CD4-positive, alpha-beta memory T cell (primary cell): ENCODE measurements at regions not wholly inside any gene's neighbourhood (a gene's known extent, or its start where the extent isn't known, plus 50 kb on each side); places are given as distances from the start of the nearest gene placed in this dataset.

Experiments
- CTCF ChIA-PET: fragments of 350-600 bp; sonication (Branson Sonifier 250); formaldehyde crosslinking; loops from one replicate; lab custom pipeline; 2021; ENCODE audit warnings: inconsistent platforms; ENCODE audit not compliant: partially characterized antibody; lab: Charles Lee
- POLR2A ChIA-PET: fragments of 350-600 bp; sonication (Branson Sonifier 250); formaldehyde crosslinking; loops from one replicate; lab custom pipeline; 2021; ENCODE audit not compliant: partially characterized antibody; lab: Charles Lee
- DNase-seq, 5 donors: peaks; one replicate each; pipeline versions ENCODE4 v3.0.0 to v3.0.0-alpha.2; 2020 to 2022; ENCODE audit warnings: mixed read lengths in 1 of 5
- H3K27ac ChIP-seq: one replicate; pipeline ENCODE4 v1.7.0; 2013; ENCODE audit warnings: low read depth, low read length
- H3K27me3 ChIP-seq: 2 replicates; pipeline ENCODE4 v1.7.0; 2013; ENCODE audit warnings: mild to moderate bottlenecking, low read length, moderate library complexity; ENCODE audit not compliant: insufficient read depth
- H3K36me3 ChIP-seq: 2 replicates; pipeline ENCODE4 v1.7.0; 2013; ENCODE audit warnings: mild to moderate bottlenecking, low read length, moderate library complexity; ENCODE audit not compliant: insufficient read depth
- H3K4me1 ChIP-seq: 2 replicates; pipeline ENCODE4 v1.7.0; 2013; ENCODE audit warnings: mild to moderate bottlenecking, low read length, moderate library complexity; ENCODE audit not compliant: insufficient read depth
- H3K4me3 ChIP-seq, 2 donors: one replicate each; pipeline ENCODE4 v1.7.0; 2013; ENCODE audit warnings: low read length in 2 of 2, mild to moderate bottlenecking in 1 of 2
- H3K9me3 ChIP-seq, 2 donors: one replicate each; pipeline ENCODE4 v1.7.0; 2013; ENCODE audit warnings: low read length in 2 of 2, control low read depth in 1 of 2; ENCODE audit not compliant: control insufficient read depth in 1 of 2
- H3K27ac Mint-ChIP-seq, 7 donors: one replicate each; pipeline ENCODE4 v1.8.0; 2020 to 2021; ENCODE audit warnings: mixed read lengths in 7 of 7, mild to moderate bottlenecking in 6 of 7, inconsistent platforms in 3 of 7, moderate library complexity in 3 of 7
- H3K27me3 Mint-ChIP-seq, 2 donors: one replicate each; pipeline ENCODE4 v1.8.0; 2020 to 2021; ENCODE audit warnings: mixed read lengths in 2 of 2
- H3K36me3 Mint-ChIP-seq, 2 donors: one replicate each; pipeline ENCODE4 v1.8.0; 2020 to 2021; ENCODE audit warnings: mixed read lengths in 2 of 2, inconsistent platforms in 1 of 2, mild to moderate bottlenecking in 1 of 2
- H3K4me1 Mint-ChIP-seq, 4 donors: one replicate each; pipeline ENCODE4 v1.8.0; 2020 to 2021; ENCODE audit warnings: mixed read lengths in 4 of 4, mild to moderate bottlenecking in 1 of 4
- H3K4me3 Mint-ChIP-seq, 8 donors: one replicate each; pipeline ENCODE4 v1.8.0; 2020 to 2021; ENCODE audit warnings: mixed read lengths in 8 of 8, mild to moderate bottlenecking in 7 of 8, moderate library complexity in 6 of 8, inconsistent platforms in 3 of 8
- H3K9me3 Mint-ChIP-seq, 8 donors: one replicate each; pipeline ENCODE4 v1.8.0; 2020 to 2021; ENCODE audit warnings: mixed read lengths in 8 of 8, mild to moderate bottlenecking in 5 of 8, inconsistent platforms in 3 of 8, moderate library complexity in 1 of 8
- intact Hi-C: fragments of 100-400 bp; cut with micrococcal nuclease; formaldehyde crosslinking; loops from one replicate; pipeline ENCODE4 v1.15.1; 2023

DNA sequence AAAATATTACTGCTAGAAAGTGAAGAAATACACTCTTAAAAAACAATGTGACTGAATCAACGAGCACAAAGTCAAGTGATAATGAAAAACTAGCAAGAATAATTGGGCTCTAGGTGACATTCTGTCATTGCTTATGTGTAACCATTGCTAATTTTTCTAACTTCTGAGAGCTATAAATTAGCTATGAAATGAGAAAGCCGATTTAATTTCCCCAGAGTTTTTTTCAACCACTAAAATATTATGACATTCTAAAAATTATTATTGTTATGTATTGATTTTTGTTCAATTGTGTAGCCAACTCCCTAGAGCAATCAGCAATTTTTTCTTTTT is 458.6 kb upstream of the ATXN8OS start:
- no peaks in the 10 kb centered on the region for H3K36me3 ChIP-seq
- H3K36me3 Mint-ChIP-seq, result no peaks in the 10 kb centered on the region
- DNase-seq, result no peak
- H3K4me3 Mint-ChIP-seq, result no peak overlapping the region
- POLR2A ChIA-PET, result no interaction called here
- H3K4me1 ChIP-seq, result no peaks in the 10 kb centered on the region
- H3K4me1 Mint-ChIP-seq, result no peaks in the 10 kb centered on the region
- peaks cover 0 to 9% (median 1%) of the 10 kb centered on the region in 8 donors for H3K9me3 Mint-ChIP-seq
- H3K27me3 ChIP-seq, result no peaks in the 10 kb centered on the region
- CTCF ChIA-PET, result no interaction called here
- no peak overlapping the region for H3K4me3 ChIP-seq
- H3K9me3 ChIP-seq, result no peaks in the 10 kb centered on the region
- no peak overlapping the region for H3K27ac ChIP-seq
- intact Hi-C loops, result no loop called here
- no peak overlapping the region for H3K27ac Mint-ChIP-seq
- H3K27me3 Mint-ChIP-seq, result no peaks in the 10 kb centered on the region

DNA sequence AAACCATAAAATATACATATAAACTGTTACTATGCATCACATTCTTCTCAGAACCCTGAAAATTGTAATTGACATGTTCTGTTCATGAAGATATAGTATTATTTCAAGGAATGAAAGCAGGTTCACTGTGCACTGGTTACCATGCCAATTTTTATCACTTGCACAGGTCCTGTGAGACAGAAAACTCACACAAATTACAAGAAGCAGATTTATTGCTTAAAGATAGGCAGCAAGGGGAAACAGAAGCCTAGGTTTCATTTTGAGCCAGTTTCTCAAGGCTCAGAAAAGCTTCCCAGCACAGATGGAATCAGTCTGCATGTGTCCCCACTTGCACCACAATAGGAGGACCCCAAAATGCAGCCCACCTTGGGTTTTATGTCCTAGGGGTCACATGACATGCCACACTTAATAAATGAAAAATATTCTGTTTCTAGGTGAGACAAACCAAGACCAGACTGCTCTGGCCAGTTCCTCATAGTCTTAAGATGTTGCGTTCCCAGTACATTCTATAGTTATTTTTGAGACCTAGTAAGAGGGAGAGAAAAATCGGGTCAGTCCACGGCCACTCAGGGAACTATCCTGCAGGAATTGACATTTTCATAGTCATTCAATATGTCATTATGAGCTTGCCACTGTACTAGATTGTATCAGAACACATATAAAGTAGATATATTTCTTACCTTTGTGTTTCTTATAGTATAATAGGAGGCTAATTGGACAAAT is 459.1 kb upstream of the ATXN8OS start:
- Histone ChIP-seq H3K4me1 (no peaks in the 10 kb centered on the region), H3K36me3 (no peaks in the 10 kb centered on the region), H3K4me3 (no peak overlapping the region), H3K27ac (no peak overlapping the region), H3K9me3 (no peaks in the 10 kb centered on the region), H3K27me3 (no peaks in the 10 kb centered on the region)
- ChIA-PET CTCF (no interaction called here), POLR2A (no interaction called here)
- no peak for DNase-seq
- Mint-ChIP-seq H3K27ac (no peak overlapping the region), H3K4me1 (no peaks in the 10 kb centered on the region), H3K4me3 (no peak overlapping the region), H3K9me3 (peaks cover 0 to 12% (median 2%) of the 10 kb centered on the region in 8 donors), H3K36me3 (no peaks in the 10 kb centered on the region), H3K27me3 (no peaks in the 10 kb centered on the region)
- intact Hi-C loops, result no loop called here

DNA sequence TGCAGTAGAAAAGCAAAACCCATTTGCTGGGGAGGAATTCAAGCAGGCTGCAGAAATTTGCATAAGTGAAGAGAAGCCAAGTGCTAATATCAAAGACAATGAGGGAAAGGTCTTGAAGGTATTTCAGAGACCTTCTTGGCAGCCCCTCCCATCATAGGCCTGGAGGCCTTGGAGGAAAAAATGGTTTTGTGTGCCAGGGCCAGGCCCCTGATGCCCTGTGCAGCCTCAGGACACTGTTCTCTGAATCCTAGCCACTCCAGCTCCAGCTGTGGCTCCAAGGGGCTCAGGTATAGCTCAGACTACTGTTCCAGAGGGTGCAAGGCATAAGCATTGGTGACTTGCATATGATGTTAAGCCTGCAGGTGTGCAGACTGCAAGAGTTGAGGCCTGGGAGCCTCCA is 463.2 kb upstream of the ATXN8OS start:
- intact Hi-C loops, result no loop called here
- ChIA-PET CTCF (no interaction called here), POLR2A (no interaction called here)
- H3K27me3 ChIP-seq, result no peaks in the 10 kb centered on the region
- Mint-ChIP-seq H3K36me3 (no peaks in the 10 kb centered on the region), H3K4me3 (no peak overlapping the region), H3K9me3 (peaks cover 0 to 15% (median 5%) of the 10 kb centered on the region in 8 donors), H3K27me3 (no peaks in the 10 kb centered on the region), H3K27ac (no peak overlapping the region), H3K4me1 (no peaks in the 10 kb centered on the region)
- no peaks in the 10 kb centered on the region for H3K36me3 ChIP-seq
- H3K27ac ChIP-seq, result no peak overlapping the region
- no peaks in the 10 kb centered on the region for H3K9me3 ChIP-seq
- no peak overlapping the region for H3K4me3 ChIP-seq
- DNase-seq, result no peak
- no peaks in the 10 kb centered on the region for H3K4me1 ChIP-seq

DNA sequence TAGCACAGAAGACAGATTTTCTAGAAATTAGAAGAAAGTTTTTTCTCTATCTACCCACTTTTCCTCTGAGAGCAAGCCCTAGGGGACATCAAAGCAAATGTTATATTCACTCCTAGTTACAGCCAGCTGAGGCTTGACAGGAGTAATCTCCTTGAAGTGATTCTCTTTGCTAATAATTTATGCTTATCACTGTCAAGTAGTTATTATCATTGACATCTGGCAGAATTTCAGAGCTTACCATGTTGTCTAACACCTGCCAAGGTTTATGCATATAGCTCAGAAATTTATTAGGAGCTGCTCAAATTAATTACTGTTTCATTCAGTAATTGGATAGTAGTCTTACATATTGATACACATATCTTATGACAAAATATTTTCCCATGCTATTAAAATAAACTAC is 465.9 kb upstream of the ATXN8OS start:
- H3K36me3 Mint-ChIP-seq, result no peaks in the 10 kb centered on the region
- ChIA-PET POLR2A (no interaction called here), CTCF (no interaction called here)
- Histone ChIP-seq H3K9me3 (no peaks in the 10 kb centered on the region), H3K36me3 (no peaks in the 10 kb centered on the region), H3K27ac (no peak overlapping the region), H3K4me1 (no peaks in the 10 kb centered on the region), H3K4me3 (no peak overlapping the region), H3K27me3 (no peaks in the 10 kb centered on the region)
- no peaks in the 10 kb centered on the region for H3K27me3 Mint-ChIP-seq
- no peaks in the 10 kb centered on the region for H3K4me1 Mint-ChIP-seq
- intact Hi-C loops, result no loop called here
- no peak for DNase-seq
- H3K4me3 Mint-ChIP-seq, result no peak overlapping the region
- H3K27ac Mint-ChIP-seq, result no peak overlapping the region
- H3K9me3 Mint-ChIP-seq, result peaks cover 1 to 26% (median 10%) of the 10 kb centered on the region in 8 donors

DNA sequence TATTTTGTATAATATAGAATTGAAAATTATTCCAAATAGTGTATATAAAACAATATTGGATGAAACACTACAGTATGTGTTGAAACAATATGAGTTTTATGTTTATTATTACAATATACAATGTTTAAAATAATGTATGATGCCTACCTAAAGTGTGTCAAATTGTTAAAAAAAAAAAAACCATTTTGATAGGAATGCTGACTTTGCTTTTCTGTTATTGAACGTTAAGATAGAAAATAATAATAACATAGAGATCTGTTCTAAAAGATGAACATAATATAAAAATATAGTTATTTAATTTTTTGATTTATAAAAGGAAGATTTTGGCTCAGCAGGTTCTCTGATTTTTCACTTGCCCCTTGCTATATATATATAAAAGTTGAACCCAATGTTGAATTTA is 474.6 kb upstream of the ATXN8OS start:
- POLR2A ChIA-PET, result no interaction called here
- Histone ChIP-seq H3K4me3 (no peak overlapping the region), H3K27me3 (no peaks in the 10 kb centered on the region), H3K36me3 (no peaks in the 10 kb centered on the region), H3K27ac (no peak overlapping the region), H3K9me3 (no peaks in the 10 kb centered on the region), H3K4me1 (no peaks in the 10 kb centered on the region)
- Mint-ChIP-seq H3K9me3 (peaks cover 2 to 12% (median 6%) of the 10 kb centered on the region in 8 donors), H3K27ac (no peak overlapping the region), H3K27me3 (no peaks in the 10 kb centered on the region), H3K36me3 (no peaks in the 10 kb centered on the region), H3K4me3 (no peak overlapping the region), H3K4me1 (no peaks in the 10 kb centered on the region)
- CTCF ChIA-PET, result no interaction called here
- no peak for DNase-seq
- intact Hi-C loops, result no loop called here

DNA sequence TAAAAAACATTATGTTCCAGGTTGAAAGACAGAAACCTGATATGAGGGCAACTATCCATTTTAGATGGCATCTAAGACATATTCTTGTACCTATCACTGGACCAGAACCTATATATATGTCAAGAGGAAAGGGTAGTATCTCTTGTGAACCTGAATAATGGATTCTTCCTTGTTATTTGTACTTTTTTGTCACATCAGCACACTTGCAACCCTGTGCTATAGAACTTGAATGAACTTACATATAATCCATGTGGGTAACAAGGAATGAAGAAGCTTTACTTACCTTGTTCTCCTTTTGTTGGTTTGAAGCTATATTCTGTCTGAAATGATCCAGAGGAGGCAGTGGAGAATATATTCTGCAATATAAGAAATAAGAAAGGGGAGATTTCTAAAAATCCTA is 483.7 kb upstream of the ATXN8OS start:
- no peaks in the 10 kb centered on the region for H3K36me3 Mint-ChIP-seq
- H3K4me1 Mint-ChIP-seq, result no peaks in the 10 kb centered on the region
- H3K27ac Mint-ChIP-seq, result no peak overlapping the region
- no peaks in the 10 kb centered on the region for H3K36me3 ChIP-seq
- CTCF ChIA-PET, result no interaction called here
- no peaks in the 10 kb centered on the region for H3K27me3 ChIP-seq
- H3K4me3 Mint-ChIP-seq, result no peak overlapping the region
- POLR2A ChIA-PET, result no interaction called here
- no peak for DNase-seq
- no peaks in the 10 kb centered on the region for H3K4me1 ChIP-seq
- H3K9me3 ChIP-seq, result no peaks in the 10 kb centered on the region
- H3K27me3 Mint-ChIP-seq, result no peaks in the 10 kb centered on the region
- H3K4me3 ChIP-seq, result no peak overlapping the region
- no peak overlapping the region for H3K27ac ChIP-seq
- H3K9me3 Mint-ChIP-seq, result peaks cover 0 to 10% (median 5%) of the 10 kb centered on the region in 8 donors
- intact Hi-C loops, result no loop called here

DNA sequence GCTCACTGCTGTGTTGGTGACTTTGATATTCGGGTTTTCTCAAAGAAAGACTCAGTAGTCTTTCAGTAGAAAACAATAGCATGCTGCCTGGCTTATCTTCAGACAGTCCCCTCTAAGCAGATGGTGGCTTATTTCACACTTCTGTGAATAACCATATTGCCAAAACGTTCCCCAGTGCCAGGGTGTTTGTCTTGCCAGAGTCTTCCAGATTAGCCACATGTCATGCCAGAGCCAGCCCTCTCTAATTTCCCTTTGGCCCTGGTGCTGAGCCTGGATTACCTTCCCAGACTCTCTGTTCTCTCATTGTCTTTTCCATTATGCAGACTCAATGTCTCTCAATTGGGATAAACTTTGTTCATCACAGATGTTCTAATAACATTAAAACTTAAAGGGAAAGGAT is 488.0 kb upstream of the ATXN8OS start:
- CTCF ChIA-PET, result no interaction called here
- POLR2A ChIA-PET, result no interaction called here
- Mint-ChIP-seq H3K36me3 (no peaks in the 10 kb centered on the region), H3K4me1 (no peaks in the 10 kb centered on the region), H3K27ac (no peak overlapping the region), H3K27me3 (no peaks in the 10 kb centered on the region), H3K4me3 (peak overlapping the region in 1 of 8 donors; percentile 36), H3K9me3 (peaks cover 0 to 13% (median 7%) of the 10 kb centered on the region in 8 donors)
- intact Hi-C loops, result no loop called here
- Histone ChIP-seq H3K27me3 (no peaks in the 10 kb centered on the region), H3K9me3 (peaks cover 0 to 7% of the 10 kb centered on the region in 2 donors), H3K4me1 (no peaks in the 10 kb centered on the region), H3K27ac (no peak overlapping the region), H3K4me3 (no peak overlapping the region), H3K36me3 (no peaks in the 10 kb centered on the region)
- no peak for DNase-seq

DNA sequence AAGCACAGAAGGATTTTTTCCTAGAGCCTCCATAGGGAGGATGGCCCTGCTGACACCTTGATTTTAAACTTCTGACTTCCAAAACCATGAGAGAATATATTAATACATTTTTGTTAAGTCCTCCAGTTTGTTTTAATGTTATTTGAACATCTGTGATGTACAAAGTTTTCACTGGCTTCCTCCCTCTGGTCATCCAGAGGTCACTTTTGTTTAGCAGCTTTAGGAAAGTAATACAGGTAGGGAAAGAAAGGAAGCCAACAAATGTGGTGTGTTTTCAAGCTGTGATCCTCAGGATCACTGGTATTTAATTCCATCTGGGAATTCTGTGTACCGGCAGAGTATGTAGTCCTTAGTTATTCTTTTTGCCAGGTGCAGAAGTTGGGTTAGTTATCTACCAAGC is 488.8 kb upstream of the ATXN8OS start:
- ChIA-PET POLR2A (no interaction called here), CTCF (no interaction called here)
- H3K36me3 ChIP-seq, result no peaks in the 10 kb centered on the region
- no peaks in the 10 kb centered on the region for H3K27me3 ChIP-seq
- intact Hi-C loops, result no loop called here
- no peak overlapping the region for H3K27ac ChIP-seq
- H3K4me3 ChIP-seq, result no peak overlapping the region
- Mint-ChIP-seq H3K4me3 (no peak overlapping the region), H3K27me3 (no peaks in the 10 kb centered on the region), H3K4me1 (no peaks in the 10 kb centered on the region), H3K27ac (no peak overlapping the region), H3K36me3 (no peaks in the 10 kb centered on the region), H3K9me3 (peaks cover 0 to 15% (median 8%) of the 10 kb centered on the region in 8 donors)
- H3K9me3 ChIP-seq, result peaks cover 0 to 7% of the 10 kb centered on the region in 2 donors
- no peaks in the 10 kb centered on the region for H3K4me1 ChIP-seq
- DNase-seq, result no peak
